ENCODE measurements at regions not wholly inside any gene's neighbourhood (a gene's known extent, or its start where the extent isn't known, plus 50 kb on each side); places are given as distances from the start of the nearest gene placed in this dataset.

DNA sequence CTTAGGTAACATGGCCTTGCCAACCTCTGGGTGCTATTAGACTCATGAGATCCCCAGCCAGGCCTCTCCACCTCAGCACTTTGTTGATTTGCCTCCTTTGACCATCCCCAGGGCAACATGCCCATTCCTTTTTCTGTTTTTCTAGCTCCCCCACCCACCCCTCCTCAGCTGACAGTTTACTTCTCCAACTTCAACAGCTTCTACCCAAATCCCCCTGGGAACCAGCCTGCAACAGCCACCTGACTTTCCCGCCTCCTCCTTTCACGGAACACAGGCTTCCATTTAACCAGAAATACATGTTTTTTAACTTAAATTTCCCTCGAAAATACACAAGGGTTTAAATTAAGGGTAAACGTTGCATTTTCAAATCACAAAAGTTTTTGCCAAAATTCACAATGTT is 117.3 kb downstream of the DLEU7 start:
- Histone ChIP-seq H3K4ac (ENCODE audit: low read depth, low read length) (no peak overlapping the region), H2BK20ac (ENCODE audit: low read depth, low read length) (no peak overlapping the region), H3K9me3 (ENCODE audit: control insufficient read depth, insufficient read depth, low read length) (0 out of 2 replicates have a peak, but pooled peaks cover 2% of the 10 kb centered on the region), H2BK15ac (ENCODE audit: low read depth, low read length) (no peak overlapping the region), H4K91ac (ENCODE audit: insufficient read depth, low read depth, low read length) (no peak overlapping the region), H3K56ac (ENCODE audit: extremely low read depth, insufficient read depth, low read length) (no peak overlapping the region), H2AK5ac (ENCODE audit: low read depth, low read length) (no peak overlapping the region), H3K27ac (ENCODE audit: insufficient read depth, low read length) (no peak overlapping the region), H3K4me1 (ENCODE audit: control insufficient read depth, insufficient read depth, low read length) (no peaks in the 10 kb centered on the region), H3K4me3 (ENCODE audit: insufficient read depth, low read depth, low read length) (no peak overlapping the region), H3K27me3 (ENCODE audit: control insufficient read depth, insufficient read depth, low read length) (peaks cover 6% of the 10 kb centered on the region), H3K18ac (ENCODE audit: low read depth, low read length) (no peak overlapping the region), H3K23ac (ENCODE audit: low read depth, low read length) (no peak overlapping the region), H2BK120ac (ENCODE audit: low read depth, low read length) (no peak overlapping the region), H2AK9ac (replicated peaks; ENCODE audit: low read depth, low read length, poor library complexity) (no peak overlapping the region), H4K8ac (ENCODE audit: low read depth in 2 of 2, low read length in 2 of 2) (no peak overlapping the region), H3K9ac (ENCODE audit: low read depth, low read length) (no peak overlapping the region), H3K9me1 (ENCODE audit: insufficient read depth, low read length) (no peaks in the 10 kb centered on the region), H3K79me1 (ENCODE audit: low read depth in 1 of 2, low read length in 2 of 2) (no peaks in the 10 kb centered on the region), H2BK5ac (ENCODE audit: low read depth, low read length, poor library complexity, severe bottlenecking) (no peak overlapping the region), H3K14ac (replicated peaks; ENCODE audit: low read depth, low read length) (no peak overlapping the region), H3K4me2 (ENCODE audit: low read depth, low read length) (no peak overlapping the region), H2AFZ (replicated peaks; ENCODE audit: low read length, poor library complexity) (no peak overlapping the region), H4K5ac (ENCODE audit: low read depth, low read length) (no peak overlapping the region), H3K36me3 (ENCODE audit: control insufficient read depth, insufficient read depth, low read length) (no peaks in the 10 kb centered on the region), H4K20me1 (ENCODE audit: insufficient read depth, low read length) (no peaks in the 10 kb centered on the region)
- no TSS peak for BruUV-seq (replicated peaks)
- POLR2A ChIA-PET (ENCODE audit: unreplicated experiment), result no interaction called here
- in situ Hi-C loops (cut with MboI; ENCODE audit: low sequenced_read_pairs), result no loop called here
- intact Hi-C loops (cut with micrococcal nuclease), result no loop called here
- no CpG with 5 or more reads among the region's 4 CpGs for WGBS, 2 experiments (ENCODE audit: extremely low coverage in 2 of 2, insufficient read length in 1 of 2)
- TF ChIP-seq, protein P1, sequence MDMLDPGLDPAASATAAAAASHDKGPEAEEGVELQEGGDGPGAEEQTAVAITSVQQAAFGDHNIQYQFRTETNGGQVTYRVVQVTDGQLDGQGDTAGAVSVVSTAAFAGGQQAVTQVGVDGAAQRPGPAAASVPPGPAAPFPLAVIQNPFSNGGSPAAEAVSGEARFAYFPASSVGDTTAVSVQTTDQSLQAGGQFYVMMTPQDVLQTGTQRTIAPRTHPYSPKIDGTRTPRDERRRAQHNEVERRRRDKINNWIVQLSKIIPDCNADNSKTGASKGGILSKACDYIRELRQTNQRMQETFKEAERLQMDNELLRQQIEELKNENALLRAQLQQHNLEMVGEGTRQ (IDR thresholded peaks at IDR 0.05; ENCODE audit: low read depth, low read length), result no peak
- TF ChIP-seq MAZ (IDR thresholded peaks at IDR 0.05; ENCODE audit: borderline replicate concordance, low read depth, low read length), result no peak
- no peak for TF ChIP-seq CHD1 (IDR thresholded peaks at IDR 0.05; ENCODE audit: low read depth, low read length)
- TF ChIP-seq RFX5 (IDR thresholded peaks at IDR 0.05; ENCODE audit: low read depth, low read length), result no peak
- TF ChIP-seq FOS (IDR thresholded peaks at IDR 0.05; ENCODE audit: low read depth, low read length), result no peak
- no peak for TF ChIP-seq RAD21 (IDR thresholded peaks at IDR 0.05; ENCODE audit: low read length)
- no peak for TF ChIP-seq BHLHE40 (IDR thresholded peaks at IDR 0.05; ENCODE audit: low read depth, low read length)
- no peak for TF ChIP-seq MAFK (IDR thresholded peaks at IDR 0.05; ENCODE audit: low read depth, low read length)
- no peak for TF ChIP-seq CEBPB (IDR thresholded peaks at IDR 0.05; ENCODE audit: low read depth, low read length)
- TF ChIP-seq RCOR1 (IDR thresholded peaks at IDR 0.05; ENCODE audit: insufficient replicate concordance, low read length), result no peak
- no peak for TF ChIP-seq POLR2A (IDR thresholded peaks at IDR 0.05; ENCODE audit: low read depth, low read length)
- TF ChIP-seq, protein P2, sequence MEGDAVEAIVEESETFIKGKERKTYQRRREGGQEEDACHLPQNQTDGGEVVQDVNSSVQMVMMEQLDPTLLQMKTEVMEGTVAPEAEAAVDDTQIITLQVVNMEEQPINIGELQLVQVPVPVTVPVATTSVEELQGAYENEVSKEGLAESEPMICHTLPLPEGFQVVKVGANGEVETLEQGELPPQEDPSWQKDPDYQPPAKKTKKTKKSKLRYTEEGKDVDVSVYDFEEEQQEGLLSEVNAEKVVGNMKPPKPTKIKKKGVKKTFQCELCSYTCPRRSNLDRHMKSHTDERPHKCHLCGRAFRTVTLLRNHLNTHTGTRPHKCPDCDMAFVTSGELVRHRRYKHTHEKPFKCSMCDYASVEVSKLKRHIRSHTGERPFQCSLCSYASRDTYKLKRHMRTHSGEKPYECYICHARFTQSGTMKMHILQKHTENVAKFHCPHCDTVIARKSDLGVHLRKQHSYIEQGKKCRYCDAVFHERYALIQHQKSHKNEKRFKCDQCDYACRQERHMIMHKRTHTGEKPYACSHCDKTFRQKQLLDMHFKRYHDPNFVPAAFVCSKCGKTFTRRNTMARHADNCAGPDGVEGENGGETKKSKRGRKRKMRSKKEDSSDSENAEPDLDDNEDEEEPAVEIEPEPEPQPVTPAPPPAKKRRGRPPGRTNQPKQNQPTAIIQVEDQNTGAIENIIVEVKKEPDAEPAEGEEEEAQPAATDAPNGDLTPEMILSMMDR (conservative IDR thresholded peaks at IDR 0.05; ENCODE audit: low read depth, low read length), result no peak
- TF ChIP-seq NFE2L2 (IDR thresholded peaks at IDR 0.05; ENCODE audit: low read depth, low read length), result no peak
- dilution Hi-C loops (cut with HindIII; ENCODE audit: low sequenced_read_pairs, unreplicated experiment), result no loop called here
- DNase-seq, result no peak
- CTCF ChIA-PET, result no interaction called here
- no peak for ATAC-seq (ENCODE audit: low read depth)
